ENCODE measurements at regions not wholly inside any gene's neighbourhood (a gene's known extent, or its start where the extent isn't known, plus 50 kb on each side); places are given as distances from the start of the nearest gene placed in this dataset.

GRCh38 chr22:48823941-48824340 lies 1003.7 kb downstream of the BRD1 start (continued):
- TF ChIP-seq TOX (CRISPR knock-in tag; IDR thresholded peaks at IDR 0.05; ENCODE audit: borderline replicate concordance), result no peak
- TF ChIP-seq PPARA (CRISPR knock-in tag; IDR thresholded peaks at IDR 0.05; ENCODE audit: borderline replicate concordance), result no peak

- no peak for ATAC-seq
- TF ChIP-seq ZFP3 (CRISPR knock-in tag; IDR thresholded peaks at IDR 0.05), result no peak
- no peak for TF ChIP-seq ZC3H10 (CRISPR knock-in tag; IDR thresholded peaks at IDR 0.05)
- no peak for TF ChIP-seq CREB5 (CRISPR knock-in tag; IDR thresholded peaks at IDR 0.05; ENCODE audit: low read depth)
- no peak for TF ChIP-seq BACH2 (CRISPR knock-in tag; IDR thresholded peaks at IDR 0.05; ENCODE audit: borderline replicate concordance)
- no peak for TF ChIP-seq GLIS3 (CRISPR knock-in tag; IDR thresholded peaks at IDR 0.05)
- TF ChIP-seq ESRRG (CRISPR knock-in tag; IDR thresholded peaks at IDR 0.05), result no peak
- no peak for TF ChIP-seq SNAI2 (CRISPR knock-in tag; IDR thresholded peaks at IDR 0.05)
- no peak for TF ChIP-seq PPARA (CRISPR knock-in tag; IDR thresholded peaks at IDR 0.05; ENCODE audit: borderline replicate concordance)
- no peak for TF ChIP-seq ZFP30 (CRISPR knock-in tag; IDR thresholded peaks at IDR 0.05)
- TF ChIP-seq TOX (CRISPR knock-in tag; IDR thresholded peaks at IDR 0.05; ENCODE audit: borderline replicate concordance), result no peak
- TF ChIP-seq TCF4 (CRISPR knock-in tag; IDR thresholded peaks at IDR 0.05; ENCODE audit: borderline replicate concordance), result no peak
- TF ChIP-seq ARNTL (CRISPR knock-in tag; IDR thresholded peaks at IDR 0.05; ENCODE audit: borderline replicate concordance, low read depth), result no peak
- TF ChIP-seq PATZ1 (CRISPR knock-in tag; IDR thresholded peaks at IDR 0.05; ENCODE audit: borderline replicate concordance), result no peak
- TF ChIP-seq ZNF8 (CRISPR knock-in tag; IDR thresholded peaks at IDR 0.05), result no peak
- no peak for TF ChIP-seq ISL1 (CRISPR knock-in tag; IDR thresholded peaks at IDR 0.05)
These were observed 1005.1 kb downstream of the BRD1 start for GRCh38 chr22:48822278-48823233.

- no peak for TF ChIP-seq ISL1 (CRISPR knock-in tag; IDR thresholded peaks at IDR 0.05)
- no peak for TF ChIP-seq ZFP3 (CRISPR knock-in tag; IDR thresholded peaks at IDR 0.05)
- TF ChIP-seq ZNF8 (CRISPR knock-in tag; IDR thresholded peaks at IDR 0.05), result no peak
- no peak for TF ChIP-seq CSDC2 (CRISPR knock-in tag; IDR thresholded peaks at IDR 0.05)
- TF ChIP-seq TCF4 (CRISPR knock-in tag; IDR thresholded peaks at IDR 0.05; ENCODE audit: borderline replicate concordance), result no peak
- no peak for TF ChIP-seq GLIS3 (CRISPR knock-in tag; IDR thresholded peaks at IDR 0.05)
- no peak for ATAC-seq
These were observed 1005.9 kb downstream of the BRD1 start for GRCh38 chr22:48821727-48822126.

- TF ChIP-seq GLIS3 (CRISPR knock-in tag; IDR thresholded peaks at IDR 0.05), result no peak
- no peak for TF ChIP-seq ZNF70 (CRISPR knock-in tag; IDR thresholded peaks at IDR 0.05)
- TF ChIP-seq CREB5 (CRISPR knock-in tag; IDR thresholded peaks at IDR 0.05; ENCODE audit: low read depth), result no peak
- no peak for TF ChIP-seq PPARA (CRISPR knock-in tag; IDR thresholded peaks at IDR 0.05; ENCODE audit: borderline replicate concordance)
- TF ChIP-seq TCF4 (CRISPR knock-in tag; IDR thresholded peaks at IDR 0.05; ENCODE audit: borderline replicate concordance), result no peak
- no peak for TF ChIP-seq ZC3H10 (CRISPR knock-in tag; IDR thresholded peaks at IDR 0.05)
- TF ChIP-seq ESRRG (CRISPR knock-in tag; IDR thresholded peaks at IDR 0.05), result no peak
- no peak for TF ChIP-seq ZFP30 (CRISPR knock-in tag; IDR thresholded peaks at IDR 0.05)
- no peak for TF ChIP-seq ZNF8 (CRISPR knock-in tag; IDR thresholded peaks at IDR 0.05)
- no peak for TF ChIP-seq PATZ1 (CRISPR knock-in tag; IDR thresholded peaks at IDR 0.05; ENCODE audit: borderline replicate concordance)
- no peak for TF ChIP-seq TSHZ2 (CRISPR knock-in tag; IDR thresholded peaks at IDR 0.05)
- no peak for TF ChIP-seq SNAI2 (CRISPR knock-in tag; IDR thresholded peaks at IDR 0.05)
- TF ChIP-seq ARNTL (CRISPR knock-in tag; IDR thresholded peaks at IDR 0.05; ENCODE audit: borderline replicate concordance, low read depth), result no peak
- TF ChIP-seq ZFP3 (CRISPR knock-in tag; IDR thresholded peaks at IDR 0.05), result no peak
- no peak for ATAC-seq
These were observed 1006.4 kb downstream of the BRD1 start for GRCh38 chr22:48821346-48821690.

Data from SK-N-SH treated with all-trans-retinoic acid at 6 μM for 48 hours (cell line).